ENCODE measurements at regions not wholly inside any gene's neighbourhood (a gene's known extent, or its start where the extent isn't known, plus 50 kb on each side); places are given as distances from the start of the nearest gene placed in this dataset.
"Not testable (repeated sequence)": the region's sequence is repeated elsewhere in the genome, so short reads cannot be mapped to it uniquely, and the experiment has no call there.

GRCh38 chr1:219863816-219864215, 64.5 kb downstream of the SLC30A10 start:
- H3K4me1 ChIP-seq (ENCODE audit: control insufficient read depth, insufficient read depth, low read length); DNase-seq (ENCODE audit: low read depth, low spot score); H3K9ac ChIP-seq (ENCODE audit: control insufficient read depth, insufficient read depth, low read length); H3K79me2 ChIP-seq (ENCODE audit: control insufficient read depth, insufficient read depth, low read length); FAIRE-seq; POLR2A ChIA-PET; CTCF ChIA-PET; ATAC-seq; H3K36me3 ChIP-seq (ENCODE audit: control insufficient read depth in 2 of 2, insufficient read depth in 2 of 2, low read length in 1 of 2); RAD21 ChIA-PET (ENCODE audit: unreplicated experiment); H3K27me3 ChIP-seq (replicated peaks in 1 of 2; ENCODE audit: control insufficient read depth in 2 of 2, insufficient read depth in 2 of 2, low read length in 1 of 2); in situ Hi-C loops (cut with MboI); intact Hi-C loops (cut with micrococcal nuclease; ENCODE audit: unreplicated experiment); H2AFZ ChIP-seq (ENCODE audit: control insufficient read depth, low read depth, low read length); SMC1A ChIA-PET (ENCODE audit: uncharacterized antibody, unreplicated experiment); H3K4me2 ChIP-seq (ENCODE audit: control insufficient read depth, insufficient read depth); H3K9me3 ChIP-seq (replicated peaks; ENCODE audit: control insufficient read depth, insufficient read depth, low read length); BruUV-seq (replicated peaks); H4K20me1 ChIP-seq (ENCODE audit: control insufficient read depth, insufficient read depth); H3K4me3 ChIP-seq; H3K27ac ChIP-seq (ENCODE audit: control insufficient read depth, insufficient read depth): not testable (repeated sequence)
- WGBS (ENCODE audit: insufficient coverage, insufficient replicate concordance, low lambda C conversion rate, missing lambda C conversion rate): 51% methylated on average over 16 of the region's 16 CpGs

DNA sequence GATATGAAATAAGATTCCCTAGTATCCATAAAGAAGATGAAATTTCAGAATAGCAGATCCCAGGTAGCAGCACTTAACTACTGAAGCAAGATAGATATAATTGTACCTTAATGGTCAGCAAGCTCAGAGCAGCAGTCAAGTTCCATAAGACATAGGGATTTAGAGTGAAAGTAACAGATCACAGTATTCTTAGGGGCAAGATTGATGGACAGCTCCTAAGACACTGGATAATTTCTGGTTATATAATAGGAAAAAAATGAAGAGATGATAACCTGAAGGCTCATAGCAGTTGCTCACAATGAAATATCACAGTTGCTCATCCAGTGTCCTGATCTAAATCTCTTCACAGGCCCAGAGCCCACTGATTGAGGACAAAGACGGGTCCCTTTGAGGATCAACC, 66.0 kb downstream of the SLC30A10 start:
- H3K4me1 ChIP-seq (ENCODE audit: control insufficient read depth, insufficient read depth, low read length): no peaks in the 10 kb centered on the region
- no peak overlapping the region for H3K27ac ChIP-seq (ENCODE audit: control insufficient read depth, insufficient read depth)
- in situ Hi-C loops (cut with MboI): no loop called here
- TF ChIP-seq EED (IDR thresholded peaks at IDR 0.05; ENCODE audit: low read depth) (no peak), BRCA1 (IDR thresholded peaks at IDR 0.05; ENCODE audit: low read depth, low read length) (no peak), ESRRA (IDR thresholded peaks at IDR 0.05; ENCODE audit: low read length) (no peak), RAD21 (IDR thresholded peaks at IDR 0.05; ENCODE audit: insufficient read depth, low read depth, low read length) (no peak), PAX5 (IDR thresholded peaks at IDR 0.05; ENCODE audit: borderline replicate concordance, low read depth, low read length) (no peak), PAX8 (IDR thresholded peaks at IDR 0.05) (no peak), CBX3 (IDR thresholded peaks at IDR 0.05; ENCODE audit: borderline replicate concordance, low read depth) (no peak), MEF2B (IDR thresholded peaks at IDR 0.05; ENCODE audit: partially characterized antibody, poor library complexity, severe bottlenecking) (no peak), TARDBP (IDR thresholded peaks at IDR 0.05; ENCODE audit: borderline replicate concordance) (no peak), ETV6 (conservative IDR thresholded peaks at IDR 0.05 in 1 of 2, IDR thresholded peaks at IDR 0.05 in 1 of 2; ENCODE audit: borderline replicate concordance in 1 of 2, low read depth in 1 of 2) (no peak)
- TF ChIP-seq, protein P1, sequence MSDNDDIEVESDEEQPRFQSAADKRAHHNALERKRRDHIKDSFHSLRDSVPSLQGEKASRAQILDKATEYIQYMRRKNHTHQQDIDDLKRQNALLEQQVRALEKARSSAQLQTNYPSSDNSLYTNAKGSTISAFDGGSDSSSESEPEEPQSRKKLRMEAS (IDR thresholded peaks at IDR 0.05; ENCODE audit: low read depth, low read length): no peak
- H3K4me3 ChIP-seq: no peak overlapping the region
- BruUV-seq (replicated peaks): no TSS peak
- H3K9me3 ChIP-seq (replicated peaks; ENCODE audit: control insufficient read depth, insufficient read depth, low read length): no peaks in the 10 kb centered on the region
- no peak overlapping the region for H2AFZ ChIP-seq (ENCODE audit: control insufficient read depth, low read depth, low read length)
- H3K27me3 ChIP-seq (replicated peaks in 1 of 2; ENCODE audit: control insufficient read depth in 2 of 2, insufficient read depth in 2 of 2, low read length in 1 of 2): no peaks in the 10 kb centered on the region
- H3K4me2 ChIP-seq (ENCODE audit: control insufficient read depth, insufficient read depth): no peak overlapping the region
- H4K20me1 ChIP-seq (ENCODE audit: control insufficient read depth, insufficient read depth): no peaks in the 10 kb centered on the region
- POLR2A ChIA-PET: no interaction called here
- no peak overlapping the region for H3K9ac ChIP-seq (ENCODE audit: control insufficient read depth, insufficient read depth, low read length)
- WGBS (ENCODE audit: insufficient coverage, insufficient replicate concordance, low lambda C conversion rate, missing lambda C conversion rate): 0% methylated on average over 1 of the region's 1 CpG
- no peaks in the 10 kb centered on the region for H3K36me3 ChIP-seq (ENCODE audit: control insufficient read depth in 2 of 2, insufficient read depth in 2 of 2, low read length in 1 of 2)
- SMC1A ChIA-PET (ENCODE audit: uncharacterized antibody, unreplicated experiment): no interaction called here
- FAIRE-seq (no peak), DNase-seq (ENCODE audit: low read depth, low spot score) (no peak), ATAC-seq (no peak)
- intact Hi-C loops (cut with micrococcal nuclease; ENCODE audit: unreplicated experiment): no loop called here
- CTCF ChIA-PET: no interaction called here
- RAD21 ChIA-PET (ENCODE audit: unreplicated experiment): no interaction called here
- H3K79me2 ChIP-seq (ENCODE audit: control insufficient read depth, insufficient read depth, low read length): no peaks in the 10 kb centered on the region

Measured in GM12878 (cell line).